Naive thymus-derived CD4-positive, alpha-beta T cell (primary cell): ENCODE measurements at regions not wholly inside any gene's neighbourhood (a gene's known extent, or its start where the extent isn't known, plus 50 kb on each side); places are given as distances from the start of the nearest gene placed in this dataset.

Experiments
- ATAC-seq: fragments of 150-1000 bp; cut with Tn5 transposase; 2 replicates; pipeline ENCODE4 v1.10.0; 2021; ENCODE audit warnings: mild to moderate bottlenecking, moderate library complexity
- CTCF ChIA-PET: fragments of 350-600 bp; sonication (Branson Sonifier 250); formaldehyde crosslinking; loops from one replicate; lab custom pipeline; 2021; ENCODE audit warnings: antibody characterized with exemption; lab: Charles Lee
- POLR2A ChIA-PET: fragments of 350-600 bp; sonication (Branson Sonifier 250); formaldehyde crosslinking; loops from one replicate; lab custom pipeline; 2021; ENCODE audit warnings: antibody characterized with exemption, inconsistent platforms; lab: Charles Lee
- DNase-seq, 9 donors: peaks; one replicate each; pipeline versions ENCODE4 v3.0.0 to v3.0.0-alpha.2; 2020 to 2022; ENCODE audit warnings: mixed read lengths in 1 of 9
- H3K27ac ChIP-seq: one replicate; pipeline ENCODE4 v1.7.0; 2013; ENCODE audit warnings: mild to moderate bottlenecking, low read depth, low read length, moderate library complexity
- H3K27me3 ChIP-seq, 2 donors: one replicate each; pipeline ENCODE4 v1.7.0; 2013; ENCODE audit warnings: low read length in 2 of 2, mild to moderate bottlenecking in 2 of 2, moderate library complexity in 2 of 2; ENCODE audit not compliant: control insufficient read depth in 2 of 2, insufficient read depth in 2 of 2
- H3K36me3 ChIP-seq, 3 experiments: 1 replicate in 2 of 3; 2 replicates in 1 of 3; pipeline ENCODE4 v1.7.0; 2013; ENCODE audit warnings: low read length in 3 of 3, mild to moderate bottlenecking in 3 of 3, moderate library complexity in 1 of 3; ENCODE audit not compliant: insufficient read depth in 3 of 3, control insufficient read depth in 2 of 3
- H3K4me1 ChIP-seq, 2 donors: one replicate each; pipeline ENCODE4 v1.7.0; 2013; ENCODE audit warnings: low read length in 2 of 2, mild to moderate bottlenecking in 2 of 2, moderate library complexity in 1 of 2; ENCODE audit not compliant: control insufficient read depth in 2 of 2, insufficient read depth in 2 of 2
- H3K4me3 ChIP-seq: 2 replicates; pipeline ENCODE4 v1.7.0; 2013; ENCODE audit warnings: mild to moderate bottlenecking, low read length
- H3K9me3 ChIP-seq, 3 experiments: 1 replicate in 2 of 3; 2 replicates in 1 of 3; pipeline ENCODE4 v1.7.0; 2013; ENCODE audit warnings: low read length in 3 of 3; ENCODE audit not compliant: control insufficient read depth in 2 of 3
- H3K27ac Mint-ChIP-seq, 9 donors: one replicate each; pipeline ENCODE4 v1.8.0; 2020 to 2022; ENCODE audit warnings: mixed read lengths in 9 of 9, mild to moderate bottlenecking in 8 of 9, moderate library complexity in 5 of 9, inconsistent platforms in 2 of 9
- H3K27me3 Mint-ChIP-seq, 5 donors: one replicate each; pipeline ENCODE4 v1.8.0; 2021 to 2022; ENCODE audit warnings: mixed read lengths in 5 of 5, mild to moderate bottlenecking in 1 of 5
- H3K36me3 Mint-ChIP-seq, 5 donors: one replicate each; pipeline ENCODE4 v1.8.0; 2020 to 2022; ENCODE audit warnings: mixed read lengths in 5 of 5, mild to moderate bottlenecking in 3 of 5, inconsistent platforms in 1 of 5
- H3K4me1 Mint-ChIP-seq, 7 donors: one replicate each; pipeline ENCODE4 v1.8.0; 2020 to 2022; ENCODE audit warnings: mixed read lengths in 7 of 7, mild to moderate bottlenecking in 3 of 7, inconsistent platforms in 1 of 7
- H3K4me3 Mint-ChIP-seq, 10 donors: one replicate each; pipeline ENCODE4 v1.8.0; 2020 to 2022; ENCODE audit warnings: mild to moderate bottlenecking in 10 of 10, mixed read lengths in 10 of 10, moderate library complexity in 6 of 10, inconsistent platforms in 2 of 10
- H3K9me3 Mint-ChIP-seq, 11 donors: one replicate each; pipeline ENCODE4 v1.8.0; 2020 to 2022; ENCODE audit warnings: mixed read lengths in 11 of 11, mild to moderate bottlenecking in 4 of 11, inconsistent platforms in 1 of 11, moderate library complexity in 1 of 11
- intact Hi-C, 2 donors: fragments of 100-400 bp; cut with micrococcal nuclease; formaldehyde crosslinking; loops; one replicate each; pipeline ENCODE4 v1.15.1; 2023

DNA sequence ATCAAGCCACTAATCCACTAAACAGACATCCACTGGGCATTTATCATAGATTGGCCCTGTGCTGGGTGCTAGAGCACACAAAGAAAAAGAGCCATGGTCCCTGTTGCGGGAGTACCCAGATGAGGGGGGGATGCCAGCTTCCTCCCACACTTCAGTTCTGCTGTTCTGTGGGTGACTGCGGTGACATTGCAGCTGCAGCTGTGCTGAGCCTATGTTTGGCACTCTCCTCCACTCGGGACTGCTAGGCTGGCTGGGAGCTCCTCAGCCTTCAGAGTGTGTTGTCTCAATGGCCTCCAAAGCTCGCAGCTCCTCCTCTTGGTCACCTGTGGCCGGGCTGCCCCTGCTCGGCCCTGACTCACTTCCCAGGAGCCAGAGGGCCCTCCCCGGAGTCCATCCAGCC lies 173.2 kb downstream of the CLCN4 start:
- Histone ChIP-seq H3K9me3 (no peaks in the 10 kb centered on the region), H3K4me3 (no peak overlapping the region), H3K27me3 (no peaks in the 10 kb centered on the region), H3K27ac (no peak overlapping the region), H3K36me3 (no peaks in the 10 kb centered on the region), H3K4me1 (no peaks in the 10 kb centered on the region)
- Mint-ChIP-seq H3K4me3 (no peak overlapping the region), H3K4me1 (peaks cover 0 to 2% (median 0%) of the 10 kb centered on the region in 7 donors), H3K36me3 (no peaks in the 10 kb centered on the region), H3K9me3 (peaks cover 0 to 6% (median 0%) of the 10 kb centered on the region in 11 donors), H3K27ac (no peak overlapping the region), H3K27me3 (peaks cover 0 to 4% (median 0%) of the 10 kb centered on the region in 5 donors)
- ChIA-PET CTCF (no interaction called here), POLR2A (no interaction called here)
- intact Hi-C loops: no loop called here
- no peak for ATAC-seq
- DNase-seq: no peak

DNA sequence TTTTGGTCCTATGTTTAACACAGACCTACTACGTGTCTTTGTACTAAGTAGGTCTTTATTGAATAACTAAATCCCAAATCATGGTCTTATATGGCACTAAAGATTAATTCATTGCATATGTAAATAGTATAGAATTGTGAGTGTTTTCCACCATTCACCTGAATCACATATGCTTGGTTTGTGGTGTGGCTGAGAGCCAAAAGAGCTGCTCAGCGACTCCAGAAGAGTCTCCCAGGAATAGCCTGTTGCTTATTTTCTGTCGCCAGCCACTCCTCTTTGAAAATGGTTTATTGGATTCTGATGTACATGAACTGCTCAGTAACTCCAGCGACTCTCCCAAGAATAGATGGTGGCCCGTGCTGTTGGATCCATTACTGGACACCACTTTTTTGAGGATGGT lies 184.5 kb downstream of the CLCN4 start:
- Histone ChIP-seq H3K4me1 (no peaks in the 10 kb centered on the region), H3K27ac (no peak overlapping the region), H3K36me3 (no peaks in the 10 kb centered on the region), H3K27me3 (no peaks in the 10 kb centered on the region), H3K4me3 (no peak overlapping the region), H3K9me3 (no peaks in the 10 kb centered on the region)
- Mint-ChIP-seq H3K27ac (no peak overlapping the region), H3K4me3 (no peak overlapping the region), H3K4me1 (no peaks in the 10 kb centered on the region), H3K9me3 (peaks cover 0 to 8% (median 0%) of the 10 kb centered on the region in 11 donors), H3K27me3 (peaks cover 0 to 3% (median 0%) of the 10 kb centered on the region in 5 donors), H3K36me3 (no peaks in the 10 kb centered on the region)
- CTCF ChIA-PET: no interaction called here
- intact Hi-C loops: no loop called here
- POLR2A ChIA-PET: no interaction called here
- ATAC-seq: no peak
- DNase-seq: no peak

DNA sequence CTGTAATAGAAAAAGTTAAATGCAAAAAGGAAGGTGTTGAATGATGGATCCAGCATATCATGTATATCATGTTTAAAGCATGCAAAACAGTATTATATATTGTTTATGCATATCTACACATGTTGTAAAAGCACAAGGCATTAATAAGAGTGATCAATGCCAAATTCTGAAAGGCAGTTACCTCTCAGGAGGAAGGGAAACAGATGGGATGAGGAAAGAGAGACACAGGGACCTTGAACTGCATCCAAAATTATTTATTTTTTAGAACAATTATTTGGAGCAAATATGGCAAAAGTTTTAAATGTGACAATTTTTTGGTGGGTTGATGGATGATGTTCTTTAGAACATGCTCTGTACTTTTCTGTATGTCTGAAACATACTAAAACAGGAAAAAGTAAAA lies 193.4 kb downstream of the CLCN4 start:
- no peaks in the 10 kb centered on the region for H3K27me3 ChIP-seq
- Mint-ChIP-seq H3K27me3 (no peaks in the 10 kb centered on the region), H3K27ac (no peak overlapping the region), H3K4me1 (no peaks in the 10 kb centered on the region), H3K36me3 (no peaks in the 10 kb centered on the region), H3K9me3 (peaks cover 0 to 5% (median 0%) of the 10 kb centered on the region in 11 donors), H3K4me3 (no peak overlapping the region)
- no peaks in the 10 kb centered on the region for H3K9me3 ChIP-seq
- H3K4me1 ChIP-seq: no peaks in the 10 kb centered on the region
- H3K36me3 ChIP-seq: no peaks in the 10 kb centered on the region
- no peak overlapping the region for H3K4me3 ChIP-seq
- DNase-seq (no peak), ATAC-seq (no peak)
- ChIA-PET CTCF (no interaction called here), POLR2A (no interaction called here)
- no peak overlapping the region for H3K27ac ChIP-seq
- intact Hi-C loops: no loop called here

GRCh38 chrX:10350981-10351380 lies 194.2 kb downstream of the CLCN4 start:
- Mint-ChIP-seq H3K4me1 (no peaks in the 10 kb centered on the region), H3K27ac (no peak overlapping the region), H3K27me3 (no peaks in the 10 kb centered on the region), H3K9me3 (peaks cover 0 to 5% (median 0%) of the 10 kb centered on the region in 11 donors), H3K36me3 (no peaks in the 10 kb centered on the region), H3K4me3 (no peak overlapping the region)
- no peaks in the 10 kb centered on the region for H3K36me3 ChIP-seq
- no peak overlapping the region for H3K27ac ChIP-seq
- H3K9me3 ChIP-seq: no peaks in the 10 kb centered on the region
- H3K27me3 ChIP-seq: no peaks in the 10 kb centered on the region
- no peak overlapping the region for H3K4me3 ChIP-seq
- H3K4me1 ChIP-seq: no peaks in the 10 kb centered on the region
- no peak for ATAC-seq
- ChIA-PET POLR2A (no interaction called here), CTCF (no interaction called here)
- no peak for DNase-seq
- intact Hi-C loops: no loop called here

DNA sequence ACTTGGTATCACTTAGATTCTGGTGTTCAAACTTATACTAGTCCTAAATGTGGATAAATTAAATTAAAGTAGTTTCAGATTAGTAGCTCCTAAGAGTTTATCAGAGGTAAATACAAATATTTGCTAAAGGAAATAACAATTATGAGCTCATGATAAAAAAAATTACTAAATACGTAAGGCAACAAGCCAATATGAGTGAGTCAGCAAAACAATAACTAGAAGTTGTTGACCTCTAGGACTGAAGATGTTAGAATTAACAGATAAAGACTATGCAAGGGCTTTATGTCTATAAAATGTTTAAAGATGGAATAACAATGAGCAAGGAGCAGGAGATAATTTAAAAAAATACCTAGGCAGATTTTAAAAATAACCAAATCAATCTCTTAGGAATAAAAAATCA lies 195.8 kb downstream of the CLCN4 start:
- ATAC-seq: no peak
- intact Hi-C loops: no loop called here
- H3K36me3 Mint-ChIP-seq: no peaks in the 10 kb centered on the region
- CTCF ChIA-PET: no interaction called here
- peaks cover 0 to 3% (median 0%) of the 10 kb centered on the region in 11 donors for H3K9me3 Mint-ChIP-seq
- H3K27me3 Mint-ChIP-seq: no peaks in the 10 kb centered on the region
- no peak overlapping the region for H3K4me3 Mint-ChIP-seq
- no peak for DNase-seq
- no peak overlapping the region for H3K27ac Mint-ChIP-seq
- H3K4me1 ChIP-seq: no peaks in the 10 kb centered on the region
- H3K36me3 ChIP-seq: no peaks in the 10 kb centered on the region
- no peak overlapping the region for H3K4me3 ChIP-seq
- POLR2A ChIA-PET: no interaction called here
- no peaks in the 10 kb centered on the region for H3K4me1 Mint-ChIP-seq
- H3K9me3 ChIP-seq: no peaks in the 10 kb centered on the region
- no peak overlapping the region for H3K27ac ChIP-seq
- H3K27me3 ChIP-seq: no peaks in the 10 kb centered on the region

DNA sequence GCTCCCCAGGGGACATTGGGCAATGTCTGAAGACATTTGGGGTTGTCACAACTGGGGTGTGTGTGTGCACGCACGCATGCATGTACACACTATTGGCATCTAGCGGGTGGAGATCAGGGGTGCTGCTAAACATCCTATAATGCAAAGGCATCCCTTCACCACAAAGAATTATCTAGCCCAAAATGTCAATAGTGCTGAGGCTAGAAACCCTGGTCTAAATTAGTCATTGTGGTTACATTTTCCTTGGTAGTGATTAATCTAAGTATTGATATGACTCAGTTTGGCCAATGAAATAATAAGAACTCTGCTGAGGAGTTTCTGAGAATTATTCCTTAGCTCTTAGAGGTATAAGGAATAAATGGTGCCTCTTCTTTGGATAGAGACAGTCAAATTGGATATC lies 200.2 kb downstream of the CLCN4 start:
- POLR2A ChIA-PET: no interaction called here
- ATAC-seq (no peak), DNase-seq (no peak)
- no peak overlapping the region for H3K27ac Mint-ChIP-seq
- H3K36me3 ChIP-seq: no peaks in the 10 kb centered on the region
- H3K4me1 ChIP-seq: no peaks in the 10 kb centered on the region
- no peak overlapping the region for H3K4me3 ChIP-seq
- H3K36me3 Mint-ChIP-seq: no peaks in the 10 kb centered on the region
- H3K4me3 Mint-ChIP-seq: no peak overlapping the region
- H3K9me3 ChIP-seq: no peaks in the 10 kb centered on the region
- intact Hi-C loops: no loop called here
- H3K27me3 Mint-ChIP-seq: no peaks in the 10 kb centered on the region
- H3K9me3 Mint-ChIP-seq: no peaks in the 10 kb centered on the region
- H3K4me1 Mint-ChIP-seq: no peaks in the 10 kb centered on the region
- CTCF ChIA-PET: no interaction called here
- H3K27me3 ChIP-seq: no peaks in the 10 kb centered on the region
- H3K27ac ChIP-seq: no peak overlapping the region

DNA sequence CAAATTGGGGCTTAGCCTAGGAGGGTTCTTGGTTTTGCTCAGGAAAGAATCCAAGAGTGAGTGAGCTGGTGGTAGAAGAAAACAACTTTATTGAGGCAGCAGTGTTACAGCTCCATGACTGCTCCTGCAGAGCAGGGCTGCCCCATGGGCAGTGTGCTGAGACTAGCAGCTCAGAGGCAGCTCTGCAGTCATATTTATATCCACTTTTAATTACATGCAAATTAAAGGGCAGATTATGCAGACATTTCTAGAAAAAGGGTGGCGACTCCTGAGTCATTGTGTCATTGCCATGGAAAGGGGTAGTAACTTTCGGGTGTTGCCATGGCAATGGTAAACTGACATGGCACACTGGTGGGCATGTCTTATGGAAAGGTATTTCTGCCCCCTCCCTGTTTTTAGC lies 202.2 kb downstream of the CLCN4 start:
- POLR2A ChIA-PET: no interaction called here
- Mint-ChIP-seq H3K27me3 (no peaks in the 10 kb centered on the region), H3K4me1 (no peaks in the 10 kb centered on the region), H3K9me3 (no peaks in the 10 kb centered on the region), H3K36me3 (no peaks in the 10 kb centered on the region), H3K4me3 (no peak overlapping the region), H3K27ac (no peak overlapping the region)
- H3K27ac ChIP-seq: no peak overlapping the region
- no peak for DNase-seq
- H3K4me1 ChIP-seq: no peaks in the 10 kb centered on the region
- no peak for ATAC-seq
- no peaks in the 10 kb centered on the region for H3K9me3 ChIP-seq
- no peak overlapping the region for H3K4me3 ChIP-seq
- no peaks in the 10 kb centered on the region for H3K36me3 ChIP-seq
- no peaks in the 10 kb centered on the region for H3K27me3 ChIP-seq
- intact Hi-C loops: no loop called here
- CTCF ChIA-PET: no interaction called here
